IMR-90 (cell line): ENCODE measurements at regions not wholly inside any gene's neighbourhood (a gene's known extent, or its start where the extent isn't known, plus 50 kb on each side); places are given as distances from the start of the nearest gene placed in this dataset.

ENCODE experiments used
- ATAC-seq: fragments of 200-7000 bp; cut with Tn5 transposase; 2 replicates; pipeline ENCODE4 v1.9.1; 2020; ENCODE audit warnings: low read depth, mild to moderate bottlenecking, moderate library complexity
- BruUV-seq: library from RNA; stranded (reverse); fragments of 400-500 nt; replicated peaks from 2 replicates; lab custom pipeline; 2021; lab: Mats Ljungman, UMichigan
- CTCF ChIA-PET: fragments of 300-600 bp; formaldehyde crosslinking; extraction: SDS; loops from one replicate; lab custom pipeline; 2021; ENCODE audit warnings: antibody characterized with exemption; lab: Yijun Ruan, JAX
- POLR2A ChIA-PET: fragments of 300-600 bp; sonication (Branson Sonifier 250); formaldehyde crosslinking; loops from one replicate; lab custom pipeline; 2022; ENCODE audit warnings: antibody characterized with exemption; ENCODE audit not compliant: unreplicated experiment; lab: Charles Lee
- DNase-seq: peaks from one replicate; pipeline ENCODE4 v3.0.0; 2013
- H2AFZ ChIP-seq: replicated peaks from 2 replicates; pipeline ENCODE3; 2013; ENCODE audit warnings: low read length, mild to moderate bottlenecking; ENCODE audit not compliant: poor library complexity
- H2AK5ac ChIP-seq: 2 replicates; pipeline ENCODE4 v1.6.1; 2013; ENCODE audit warnings: low read depth, low read length, inconsistent platforms
- H2AK9ac ChIP-seq: replicated peaks from 2 replicates; pipeline ENCODE3; 2013; ENCODE audit warnings: mild to moderate bottlenecking, low read depth, low read length, moderate library complexity; ENCODE audit not compliant: poor library complexity
- H2BK120ac ChIP-seq: 2 replicates; pipeline ENCODE4 v1.6.1; 2013; ENCODE audit warnings: low read depth, low read length, inconsistent platforms
- H2BK15ac ChIP-seq: 3 replicates; pipeline ENCODE4 v1.6.1; 2013; ENCODE audit warnings: low read depth, low read length, inconsistent platforms
- H2BK20ac ChIP-seq: 2 replicates; pipeline ENCODE4 v1.6.1; 2013; ENCODE audit warnings: low read depth, mild to moderate bottlenecking, inconsistent platforms, low read length, moderate library complexity
- H2BK5ac ChIP-seq: 2 replicates; pipeline ENCODE4 v1.6.1; 2013; ENCODE audit warnings: mild to moderate bottlenecking, low read depth, low read length, inconsistent platforms; ENCODE audit not compliant: poor library complexity, severe bottlenecking
- H3K14ac ChIP-seq: replicated peaks from 2 replicates; pipeline ENCODE4 v1.6.1; 2013; ENCODE audit warnings: low read depth, low read length, inconsistent platforms
- H3K18ac ChIP-seq: 2 replicates; pipeline ENCODE4 v1.6.1; 2013; ENCODE audit warnings: low read depth, low read length, control low read depth
- H3K23ac ChIP-seq: 2 replicates; pipeline ENCODE4 v1.6.1; 2013; ENCODE audit warnings: low read depth, low read length, inconsistent platforms
- H3K27ac ChIP-seq: 2 replicates; pipeline ENCODE4 v1.5.1; 2013; ENCODE audit warnings: mild to moderate bottlenecking, control low read depth, low read length; ENCODE audit not compliant: insufficient read depth
- H3K27me3 ChIP-seq: 2 replicates; pipeline ENCODE4 v1.6.1; 2013; ENCODE audit warnings: low read length; ENCODE audit not compliant: control insufficient read depth, insufficient read depth
- H3K36me3 ChIP-seq: 2 replicates; pipeline ENCODE4 v1.6.1; 2013; ENCODE audit warnings: low read length, mixed read lengths; ENCODE audit not compliant: control insufficient read depth, insufficient read depth
- H3K4ac ChIP-seq: 2 replicates; pipeline ENCODE4 v1.6.1; 2013; ENCODE audit warnings: low read depth, low read length, inconsistent platforms
- H3K4me1 ChIP-seq: 2 replicates; pipeline ENCODE4 v1.6.1; 2013; ENCODE audit warnings: low read length, mixed read lengths; ENCODE audit not compliant: control insufficient read depth, insufficient read depth
- H3K4me2 ChIP-seq: 2 replicates; pipeline ENCODE4 v1.6.1; 2013; ENCODE audit warnings: low read depth, mild to moderate bottlenecking, control low read depth, low read length, moderate library complexity
- H3K4me3 ChIP-seq: 2 replicates; pipeline ENCODE4 v1.5.1; 2013; ENCODE audit warnings: low read depth, mild to moderate bottlenecking, control low read depth, low read length, moderate library complexity; ENCODE audit not compliant: insufficient read depth
- H3K56ac ChIP-seq: 2 replicates; pipeline ENCODE4 v1.6.1; 2013; ENCODE audit warnings: low read length, inconsistent platforms; ENCODE audit not compliant: insufficient read depth; ENCODE audit errors: extremely low read depth
- H3K79me1 ChIP-seq, 2 experiments: 2 replicates each; pipeline ENCODE4 v1.6.1; 2013; ENCODE audit warnings: low read length in 2 of 2, inconsistent platforms in 1 of 2, low read depth in 1 of 2
- H3K9ac ChIP-seq: 2 replicates; pipeline ENCODE4 v1.6.1; 2013; ENCODE audit warnings: low read depth, low read length, control low read depth
- H3K9me1 ChIP-seq: 2 replicates; pipeline ENCODE4 v1.6.1; 2013; ENCODE audit warnings: low read length, inconsistent platforms; ENCODE audit not compliant: insufficient read depth
- H3K9me3 ChIP-seq: 2 replicates; pipeline ENCODE4 v1.6.1; 2013; ENCODE audit warnings: low read length; ENCODE audit not compliant: control insufficient read depth, insufficient read depth
- H4K20me1 ChIP-seq: 2 replicates; pipeline ENCODE4 v1.6.1; 2013; ENCODE audit warnings: low read length, inconsistent platforms; ENCODE audit not compliant: insufficient read depth
- H4K5ac ChIP-seq: 2 replicates; pipeline ENCODE4 v1.6.1; 2013; ENCODE audit warnings: mild to moderate bottlenecking, low read depth, low read length, control low read depth
- H4K8ac ChIP-seq, 2 experiments: 2 replicates each; pipeline ENCODE4 v1.6.1; 2013; ENCODE audit warnings: low read depth in 2 of 2, low read length in 2 of 2, control low read depth in 1 of 2, inconsistent platforms in 1 of 2
- H4K91ac ChIP-seq: 2 replicates; pipeline ENCODE4 v1.6.1; 2013; ENCODE audit warnings: low read depth, low read length, inconsistent platforms; ENCODE audit not compliant: insufficient read depth
- CHD1 ChIP-seq: IDR thresholded peaks from 2 replicates; pipeline ENCODE4 v1.6.1; 2012; ENCODE audit warnings: low read depth, low read length, improper control_type of control experiment
- FOS ChIP-seq: fragments of 150-350 bp; IDR thresholded peaks from 2 replicates; pipeline ENCODE4 v1.6.1; 2016; ENCODE audit warnings: low read depth, low read length
- MAFK ChIP-seq: IDR thresholded peaks from 2 replicates; pipeline ENCODE4 v1.6.1; 2012; ENCODE audit warnings: low read depth, low read length, improper control_type of control experiment
- MAZ ChIP-seq: IDR thresholded peaks from 2 replicates; pipeline ENCODE4 v1.6.1; 2012; ENCODE audit warnings: low read depth, mild to moderate bottlenecking, low read length, improper control_type of control experiment, moderate library complexity, borderline replicate concordance
- MXI1 ChIP-seq: IDR thresholded peaks from 2 replicates; pipeline ENCODE4 v1.6.1; 2012; ENCODE audit warnings: low read depth, mild to moderate bottlenecking, low read length, moderate library complexity, borderline replicate concordance
- NFE2L2 ChIP-seq: fragments of 150-350 bp; IDR thresholded peaks from 2 replicates; pipeline ENCODE4 v1.6.1; 2016; ENCODE audit warnings: low read depth, mild to moderate bottlenecking, low read length
- POLR2A ChIP-seq: IDR thresholded peaks from 2 replicates; pipeline ENCODE4 v1.6.1; 2012; ENCODE audit warnings: mild to moderate bottlenecking, low read depth, low read length
- RAD21 ChIP-seq: IDR thresholded peaks from 2 replicates; pipeline ENCODE4 v1.6.1; 2012; ENCODE audit warnings: low read length, improper control_type of control experiment
- RCOR1 ChIP-seq: IDR thresholded peaks from 2 replicates; pipeline ENCODE4 v1.6.1; 2012; ENCODE audit warnings: mild to moderate bottlenecking, low read length, improper control_type of control experiment; ENCODE audit not compliant: insufficient replicate concordance
- RFX5 ChIP-seq: IDR thresholded peaks from 2 replicates; pipeline ENCODE4 v1.8.0; 2012; ENCODE audit warnings: low read depth, mild to moderate bottlenecking, low read length, moderate library complexity
- SMC3 ChIP-seq: fragments of 150-350 bp; IDR thresholded peaks from 2 replicates; pipeline ENCODE4 v1.6.1; 2016; ENCODE audit warnings: low read depth, mild to moderate bottlenecking, antibody characterized with exemption, low read length, moderate library complexity
- WGBS, 2 experiments: methylation state at CpG; one replicate each; pipeline versions ENCODE4 v1.1.5 to v1.1.7; 2013; ENCODE audit warnings: missing lambda C conversion rate in 2 of 2; ENCODE audit not compliant: insufficient read length in 1 of 2; ENCODE audit errors: extremely low coverage in 2 of 2; 5-methylcytosine and 5-hydroxymethylcytosine counted together
- dilution Hi-C: fragments of 300-500 bp; cut with HindIII; formaldehyde crosslinking; loops from one replicate; pipeline ENCODE4 v1.14.3; 2018; ENCODE audit warnings: low sequenced_read_pairs; ENCODE audit not compliant: unreplicated experiment
- in situ Hi-C: fragments of 300-500 bp; cut with MboI; formaldehyde crosslinking; loops from 3 replicates; pipeline ENCODE4 v1.14.3; 2019; ENCODE audit warnings: low sequenced_read_pairs, inconsistent platforms, mixed read lengths
- intact Hi-C: fragments of 100-400 bp; cut with micrococcal nuclease; formaldehyde crosslinking; loops from 2 replicates; pipeline ENCODE4 v1.10.0; 2022
- TF ChIP-seq, protein P1 (sequence below): fragments of 150-350 bp; IDR thresholded peaks from 2 replicates; pipeline ENCODE4 v1.6.1; 2017; ENCODE audit warnings: mild to moderate bottlenecking, antibody characterized with exemption, low read length, low read depth
- TF ChIP-seq, protein P2 (sequence below): fragments of 150-350 bp; IDR thresholded peaks from 2 replicates; pipeline ENCODE4 v1.6.1; 2016; ENCODE audit warnings: low read depth, mild to moderate bottlenecking, low read length, moderate library complexity, borderline replicate concordance

- DNase-seq (no peak), ATAC-seq (no peak)
- no peak overlapping the region for H4K5ac ChIP-seq
- ChIA-PET POLR2A (no interaction called here), CTCF (no interaction called here)
- H2AK5ac ChIP-seq, result no peak overlapping the region
- no peak overlapping the region for H3K14ac ChIP-seq
- intact Hi-C loops (loop anchor here (10.0 kb wide), 1 partner anchor 58 kb away; no protein-coding TSS in a partner anchor), in situ Hi-C loops (no loop called here), dilution Hi-C loops (no loop called here)
- no peaks in the 10 kb centered on the region for H3K36me3 ChIP-seq
- no peak overlapping the region for H2BK5ac ChIP-seq
- H3K9me1 ChIP-seq, result no peaks in the 10 kb centered on the region
- no peak overlapping the region for H3K56ac ChIP-seq
- H3K4me3 ChIP-seq, result no peak overlapping the region
- no TSS peak for BruUV-seq
- H4K8ac ChIP-seq, result no peak overlapping the region
- H4K20me1 ChIP-seq, result peaks cover 20% of the 10 kb centered on the region
- H2AK9ac ChIP-seq, result no peak overlapping the region
- no peak overlapping the region for H4K91ac ChIP-seq
- no peak overlapping the region for H3K4ac ChIP-seq
- H3K4me2 ChIP-seq, result no peak overlapping the region
- TF ChIP-seq POLR2A (no peak), NFE2L2 (no peak), MXI1 (no peak), CHD1 (no peak), MAZ (no peak), RFX5 (no peak), MAFK (no peak), RAD21 (no peak), FOS (no peak), SMC3 (no peak), RCOR1 (no peak)
- TF ChIP-seq, protein P1, sequence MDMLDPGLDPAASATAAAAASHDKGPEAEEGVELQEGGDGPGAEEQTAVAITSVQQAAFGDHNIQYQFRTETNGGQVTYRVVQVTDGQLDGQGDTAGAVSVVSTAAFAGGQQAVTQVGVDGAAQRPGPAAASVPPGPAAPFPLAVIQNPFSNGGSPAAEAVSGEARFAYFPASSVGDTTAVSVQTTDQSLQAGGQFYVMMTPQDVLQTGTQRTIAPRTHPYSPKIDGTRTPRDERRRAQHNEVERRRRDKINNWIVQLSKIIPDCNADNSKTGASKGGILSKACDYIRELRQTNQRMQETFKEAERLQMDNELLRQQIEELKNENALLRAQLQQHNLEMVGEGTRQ, result no peak
- TF ChIP-seq, protein P2, sequence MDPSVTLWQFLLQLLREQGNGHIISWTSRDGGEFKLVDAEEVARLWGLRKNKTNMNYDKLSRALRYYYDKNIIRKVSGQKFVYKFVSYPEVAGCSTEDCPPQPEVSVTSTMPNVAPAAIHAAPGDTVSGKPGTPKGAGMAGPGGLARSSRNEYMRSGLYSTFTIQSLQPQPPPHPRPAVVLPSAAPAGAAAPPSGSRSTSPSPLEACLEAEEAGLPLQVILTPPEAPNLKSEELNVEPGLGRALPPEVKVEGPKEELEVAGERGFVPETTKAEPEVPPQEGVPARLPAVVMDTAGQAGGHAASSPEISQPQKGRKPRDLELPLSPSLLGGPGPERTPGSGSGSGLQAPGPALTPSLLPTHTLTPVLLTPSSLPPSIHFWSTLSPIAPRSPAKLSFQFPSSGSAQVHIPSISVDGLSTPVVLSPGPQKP, result no peak
- no peak overlapping the region for H3K9ac ChIP-seq
- no peak overlapping the region for H2AFZ ChIP-seq
- peaks cover 6% of the 10 kb centered on the region; the same call in 1 of the 2 replicates for H3K4me1 ChIP-seq
- H3K23ac ChIP-seq, result no peak overlapping the region
- WGBS, 2 experiments, result 40% methylated on average over 1 of the region's 7 CpGs; no CpG with 5 or more reads in 1 of the 2 experiments
- H3K27me3 ChIP-seq, result peaks cover 10% of the 10 kb centered on the region
- H3K27ac ChIP-seq, result no peak overlapping the region
- H3K9me3 ChIP-seq, result no peaks in the 10 kb centered on the region
- no peak overlapping the region for H2BK120ac ChIP-seq
- no peak overlapping the region for H2BK15ac ChIP-seq
- H3K79me1 ChIP-seq, result no peaks in the 10 kb centered on the region
- H3K18ac ChIP-seq, result no peak overlapping the region
- no peak overlapping the region for H2BK20ac ChIP-seq
Measured at GRCh38 chr11:70527046-70527395, 128.7 kb downstream of the CTTN start.
